Right forelimb (tissue), 1 donor: ENCODE measurements at regions not wholly inside any gene's neighbourhood (a gene's known extent, or its start where the extent isn't known, plus 50 kb on each side); places are given as distances from the start of the nearest gene placed in this dataset.
A peak's percentile ranks its signal among the peaks of the same experiment; 100 is the strongest.

Experiments
- DNase-seq: peaks from one replicate; pipeline ENCODE4 v3.0.0-alpha.2; 2018

DNA sequence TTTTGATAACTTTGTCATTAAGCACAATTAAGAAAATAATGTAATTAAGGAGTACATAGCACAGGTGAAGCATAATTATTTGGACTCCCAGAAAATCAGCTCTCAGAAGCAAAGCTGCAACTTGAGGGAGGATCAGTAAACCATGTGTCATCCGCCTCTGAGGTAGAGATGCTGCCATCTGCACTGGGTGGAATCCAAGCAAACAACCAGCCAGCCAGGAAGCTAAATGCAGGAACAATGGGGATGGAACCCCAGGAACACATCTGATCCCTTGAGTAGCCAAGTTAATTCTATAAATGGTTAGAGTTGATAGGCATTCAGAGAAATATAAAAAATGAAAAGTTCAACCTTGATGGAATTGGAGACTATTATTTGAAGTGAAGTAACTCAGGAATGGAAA is 520.2 kb downstream of the RFC3 start:
- no peak for DNase-seq

DNA sequence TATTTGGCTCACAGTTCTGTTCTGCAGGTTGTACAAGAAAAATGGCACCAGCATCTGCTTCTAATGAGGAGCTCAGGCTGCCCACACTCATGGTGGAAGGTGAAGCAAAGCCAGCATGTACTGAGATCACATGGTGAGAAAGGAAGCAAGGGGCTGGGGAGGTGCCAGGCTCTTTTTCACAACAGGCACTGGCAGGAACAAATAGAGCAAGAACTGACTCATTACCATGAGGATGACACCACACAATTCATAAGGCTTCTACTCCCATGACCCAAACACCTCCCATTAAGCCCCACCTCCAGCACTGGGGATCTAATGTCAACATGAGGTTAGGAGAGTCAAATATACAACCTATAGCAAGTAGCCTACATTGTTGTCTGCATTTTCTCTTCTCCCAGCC is 522.6 kb downstream of the RFC3 start:
- no peak for DNase-seq

DNA sequence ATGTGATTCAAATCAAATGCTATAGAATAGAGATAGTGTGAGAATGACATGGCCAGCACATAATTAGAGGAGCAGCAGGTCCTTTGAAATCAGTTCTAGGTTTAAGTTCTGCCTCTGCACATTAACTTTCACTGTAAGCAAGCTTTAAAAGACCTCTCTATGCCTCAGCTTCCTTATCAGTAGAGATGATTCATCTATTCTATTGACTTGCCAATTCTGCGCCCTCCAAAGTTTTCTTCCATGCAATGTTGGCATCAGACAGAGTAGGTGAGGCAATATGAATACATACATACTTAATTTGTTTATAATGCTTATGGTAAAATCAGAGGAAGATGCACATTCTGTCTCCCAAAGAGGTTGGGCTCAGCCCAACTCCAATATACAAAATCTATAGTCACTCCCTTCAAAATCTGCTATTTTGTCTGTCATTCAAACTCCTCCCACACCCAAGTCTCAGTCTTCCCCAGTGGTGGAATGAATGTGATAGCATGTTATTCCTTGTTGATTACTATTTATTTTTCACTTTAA is 525.5 kb downstream of the RFC3 start:
- DNase-seq = no peak

DNA sequence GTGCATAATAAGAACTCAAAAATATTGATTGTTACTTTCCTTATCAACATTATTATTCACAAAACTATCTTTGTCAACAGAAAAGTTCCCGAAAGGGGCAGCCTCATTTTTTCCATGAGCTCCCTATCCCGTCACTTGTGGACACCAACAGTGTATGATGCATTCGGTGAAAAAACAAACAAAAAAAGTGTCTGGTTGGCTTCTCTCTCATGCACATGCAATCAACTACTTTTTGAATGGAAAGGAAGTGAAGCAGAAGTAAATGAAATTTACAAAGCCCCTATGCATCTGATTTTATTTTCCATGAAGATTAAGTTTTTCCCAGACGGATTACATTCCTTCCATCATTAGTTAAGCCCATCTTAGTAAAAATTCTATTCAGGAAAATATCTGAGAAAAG is 526.9 kb downstream of the RFC3 start:
- DNase-seq = no peak

DNA sequence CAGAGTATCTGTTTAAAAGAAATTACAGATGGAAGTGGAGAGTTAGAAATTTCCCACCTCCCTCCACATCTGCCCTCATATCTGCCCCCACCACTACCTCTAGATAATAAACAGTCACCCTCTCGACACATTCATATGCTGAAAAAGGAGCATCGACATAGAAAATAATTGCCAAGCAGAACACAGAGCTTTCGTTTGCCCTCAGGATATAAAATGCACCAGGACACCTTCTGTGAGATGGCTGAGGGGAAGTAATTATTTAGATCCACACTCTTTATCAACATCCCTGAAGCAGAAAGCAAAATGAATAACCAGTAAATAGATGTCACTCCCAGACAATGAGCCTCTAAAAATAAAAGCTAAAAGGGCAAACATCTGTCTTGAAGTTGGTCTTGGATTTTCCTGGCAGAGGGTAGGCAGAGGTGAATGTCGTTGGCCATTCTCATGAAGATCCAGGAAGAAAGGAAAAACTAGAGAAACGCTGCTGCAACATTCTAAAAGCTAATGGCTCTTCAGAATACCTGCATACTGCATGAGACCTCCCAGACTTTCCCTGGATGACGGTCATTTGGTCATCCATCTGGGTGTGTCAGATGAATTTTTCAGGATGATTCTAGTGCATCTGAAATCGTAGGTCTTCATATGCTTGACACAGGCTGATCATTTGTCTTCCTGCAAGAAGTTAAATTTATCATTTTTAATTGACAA is 527.5 kb downstream of the RFC3 start:
- no peak for DNase-seq

DNA sequence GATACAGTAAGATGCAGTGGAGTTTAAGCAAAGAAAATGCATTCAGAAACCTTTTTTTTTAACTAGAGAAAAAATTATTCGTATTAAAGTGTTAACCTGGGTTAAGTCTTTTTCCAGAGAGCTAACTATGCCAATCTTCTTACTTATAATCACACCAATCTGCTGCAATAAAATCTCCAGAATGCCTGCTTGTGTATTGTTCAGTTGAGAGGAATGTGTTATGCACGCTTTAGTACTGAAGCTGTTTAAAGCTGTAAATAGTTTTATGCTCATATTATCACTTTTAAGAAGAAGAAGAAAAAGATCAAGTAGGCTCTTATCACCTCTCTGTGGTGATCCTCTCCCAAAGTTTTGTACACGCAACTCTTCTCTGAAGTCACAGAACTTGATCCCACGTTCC is 528.7 kb downstream of the RFC3 start:
- no peak for DNase-seq

DNA sequence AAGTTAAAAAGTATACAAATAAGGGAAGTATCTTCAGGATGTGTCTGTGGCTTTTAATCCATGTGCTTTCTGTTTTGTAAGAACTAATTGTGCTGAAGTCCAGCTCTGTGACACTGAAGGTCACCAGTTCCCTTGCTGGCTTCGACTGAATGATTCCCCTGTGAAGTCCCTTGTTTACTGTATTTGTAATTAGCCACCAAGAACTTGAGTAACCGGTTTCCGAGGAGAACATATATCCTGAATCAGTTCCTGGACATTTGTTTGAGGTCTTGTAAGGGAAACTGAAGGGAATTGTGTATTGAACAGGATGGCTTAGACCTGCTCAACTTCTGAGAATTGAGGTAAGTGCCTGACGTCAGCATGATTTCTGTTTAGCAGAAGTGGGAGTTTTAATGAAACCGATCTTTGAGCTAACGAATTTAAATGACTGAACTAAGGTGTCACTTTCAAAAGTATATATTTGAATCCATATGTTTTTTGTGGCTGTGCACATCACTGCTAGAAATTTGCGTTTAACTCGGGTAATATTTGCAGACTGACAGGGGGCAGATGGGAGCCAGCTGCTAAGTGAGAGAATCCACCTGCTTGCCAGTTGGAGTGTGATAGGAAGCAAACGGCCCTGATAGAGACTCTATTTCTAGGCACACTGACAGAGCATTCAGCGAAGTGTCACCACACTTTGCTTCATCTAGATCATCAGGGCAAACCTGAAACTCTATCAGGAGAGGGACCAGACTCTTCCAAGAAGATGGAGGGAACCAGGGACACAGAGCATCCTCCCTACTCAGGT is 530.0 kb downstream of the RFC3 start:
- DNase-seq = no peak

DNA sequence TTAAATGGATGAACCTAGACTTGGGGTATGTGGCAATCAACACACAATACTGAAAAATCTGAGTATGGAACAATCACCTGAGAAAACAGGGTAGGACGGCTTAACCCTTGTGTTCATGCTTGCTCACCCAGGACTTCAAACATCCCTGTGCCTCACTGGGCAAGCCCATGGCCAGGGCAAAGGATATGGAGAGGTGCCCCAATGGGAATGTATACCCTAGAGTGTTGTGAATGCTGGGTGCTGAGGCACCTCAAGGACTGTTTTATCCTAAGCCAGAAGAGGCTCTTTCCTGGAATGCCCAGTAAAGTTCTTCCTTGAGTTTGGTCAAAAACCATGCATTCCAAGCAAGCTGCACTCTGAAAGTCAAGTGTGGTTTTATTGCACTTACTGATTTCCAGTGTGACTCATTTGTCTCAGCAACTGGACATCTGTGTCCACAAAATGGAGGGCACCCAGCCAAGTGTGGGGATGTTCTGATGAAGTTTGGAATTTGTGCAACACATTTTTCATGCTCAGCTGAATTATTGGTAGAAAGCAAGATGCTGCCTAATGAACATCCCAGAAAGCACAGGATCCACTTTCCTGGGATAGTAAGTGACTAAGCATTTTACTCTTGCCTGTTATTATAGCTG is 531.3 kb downstream of the RFC3 start:
- peak; percentile 77 for DNase-seq

DNA sequence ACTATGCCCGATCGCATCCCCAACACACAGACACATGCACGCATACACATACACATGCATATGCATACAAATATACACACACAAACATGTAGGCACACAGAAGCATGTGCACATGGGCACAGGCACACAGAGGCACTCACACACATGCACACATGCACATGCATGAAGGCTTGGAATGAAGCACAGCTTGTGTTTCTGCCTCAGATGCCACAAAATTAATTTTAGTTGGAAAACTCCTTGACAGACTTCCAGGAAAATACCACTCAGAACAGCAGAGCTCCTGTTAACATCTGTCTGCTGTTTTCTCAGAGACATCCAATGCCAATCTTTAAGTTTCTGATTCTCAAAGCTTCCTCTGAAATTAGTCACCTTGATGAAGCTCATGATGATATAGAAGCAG is 532.7 kb downstream of the RFC3 start:
- DNase-seq = no peak

DNA sequence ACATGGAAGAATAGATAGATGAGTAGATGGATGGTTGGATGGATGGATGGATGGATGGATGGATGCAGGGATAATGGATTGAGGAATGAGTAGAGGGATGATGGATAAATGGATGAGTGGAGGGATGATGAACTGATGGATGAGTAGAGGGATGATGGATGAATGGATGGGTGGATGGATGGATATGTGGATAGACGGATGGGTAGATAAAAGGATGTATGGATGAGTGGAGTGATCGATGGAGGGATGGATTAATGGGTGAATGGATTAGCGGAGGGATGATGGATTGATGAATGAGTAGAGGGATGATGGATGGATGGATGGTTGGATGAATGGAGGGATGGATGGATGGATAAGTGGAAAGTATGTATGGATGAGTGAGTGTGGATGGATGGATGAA is 533.2 kb downstream of the RFC3 start:
- DNase-seq = no peak

DNA sequence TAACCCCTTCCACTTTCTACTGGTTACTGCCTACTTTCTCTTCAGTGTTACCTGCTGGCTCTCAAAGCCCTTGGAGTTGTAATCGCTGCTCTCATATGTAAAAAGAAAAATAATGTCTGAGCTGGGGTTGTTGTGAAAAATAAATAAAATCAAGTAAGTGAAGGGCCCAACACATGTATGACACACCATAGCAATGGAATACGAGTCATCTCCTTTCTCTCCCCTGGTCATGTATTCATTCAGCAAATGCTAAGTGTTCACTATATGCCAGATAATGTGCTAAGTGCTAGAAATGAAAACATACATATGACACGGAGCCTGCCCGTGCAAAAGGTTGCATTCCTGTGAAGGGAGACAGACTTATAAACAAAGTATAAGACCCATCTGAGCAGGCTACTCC is 535.0 kb downstream of the RFC3 start:
- no peak for DNase-seq

DNA sequence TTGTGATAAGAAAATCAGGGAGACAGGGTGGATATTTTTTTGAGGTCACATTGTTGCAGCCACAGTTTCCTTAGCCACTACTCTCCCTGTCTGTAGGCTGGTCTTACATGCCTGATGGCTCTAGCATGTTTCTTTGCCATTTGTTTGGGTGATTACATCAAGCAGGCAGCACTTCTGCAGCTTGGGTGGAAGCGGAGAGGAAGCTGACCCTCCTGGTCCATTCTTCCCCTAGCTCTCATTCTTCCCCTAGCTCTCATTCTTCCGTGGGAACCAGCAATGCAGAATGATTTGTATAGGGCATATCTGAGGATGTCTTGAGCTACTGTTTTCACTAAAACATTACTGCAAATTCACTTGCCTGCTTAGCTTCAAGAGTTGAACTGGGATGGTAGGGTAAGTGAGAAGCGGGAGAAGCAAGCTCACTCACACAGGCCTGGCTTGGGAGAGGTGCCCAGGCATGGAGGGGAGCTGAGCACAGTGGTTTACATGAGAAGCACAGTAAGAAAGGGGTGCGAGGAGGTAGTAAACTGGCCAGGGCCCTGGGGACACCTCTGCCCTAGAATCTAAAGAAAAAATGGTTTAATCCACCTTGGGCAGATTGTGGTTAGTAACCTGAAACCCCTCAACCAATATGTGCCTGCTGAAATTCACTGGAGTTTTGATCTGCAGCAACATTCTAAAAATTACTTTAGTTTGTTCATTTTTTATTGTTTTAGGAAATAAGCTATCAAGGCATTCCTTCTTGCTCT is 538.9 kb downstream of the RFC3 start:
- no peak for DNase-seq

DNA sequence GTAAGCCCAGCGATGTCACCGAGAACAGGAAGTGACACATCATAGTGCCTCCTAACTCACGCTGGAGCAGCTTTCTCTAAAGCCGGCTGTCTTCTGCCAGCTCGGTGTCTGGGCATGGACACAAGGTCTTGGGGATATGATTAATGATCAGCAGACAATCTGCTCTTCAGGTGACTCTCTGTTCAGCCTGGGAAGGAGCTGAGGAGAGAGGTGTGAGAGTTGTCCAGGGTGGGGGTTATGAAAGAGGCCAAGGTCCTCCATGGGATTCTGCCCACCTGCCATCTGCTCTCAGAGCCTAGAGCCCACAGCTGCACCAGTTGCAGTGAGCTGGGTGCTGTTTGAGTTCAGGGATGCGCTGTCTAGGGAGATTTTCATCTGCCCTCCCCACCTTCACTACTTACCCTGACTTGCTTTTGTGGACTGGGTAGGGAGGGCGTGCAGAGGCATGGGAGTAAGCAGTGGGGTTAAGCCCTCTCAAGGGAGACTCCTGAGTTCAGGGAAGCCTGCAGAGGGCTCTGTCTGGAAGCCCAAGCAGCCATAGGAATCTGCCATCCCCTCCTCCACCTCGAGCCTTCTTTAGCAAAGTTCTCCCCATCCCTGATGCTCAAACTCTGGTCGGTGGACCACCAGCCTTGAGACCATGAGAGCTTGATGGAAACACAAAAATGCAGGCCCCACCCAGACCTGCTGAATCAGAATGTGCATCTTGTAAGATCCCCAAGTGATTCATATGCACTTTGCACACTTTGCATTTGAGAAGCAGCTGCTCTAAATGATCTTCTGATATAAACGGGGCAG is 539.7 kb downstream of the RFC3 start:
- no peak for DNase-seq

DNA sequence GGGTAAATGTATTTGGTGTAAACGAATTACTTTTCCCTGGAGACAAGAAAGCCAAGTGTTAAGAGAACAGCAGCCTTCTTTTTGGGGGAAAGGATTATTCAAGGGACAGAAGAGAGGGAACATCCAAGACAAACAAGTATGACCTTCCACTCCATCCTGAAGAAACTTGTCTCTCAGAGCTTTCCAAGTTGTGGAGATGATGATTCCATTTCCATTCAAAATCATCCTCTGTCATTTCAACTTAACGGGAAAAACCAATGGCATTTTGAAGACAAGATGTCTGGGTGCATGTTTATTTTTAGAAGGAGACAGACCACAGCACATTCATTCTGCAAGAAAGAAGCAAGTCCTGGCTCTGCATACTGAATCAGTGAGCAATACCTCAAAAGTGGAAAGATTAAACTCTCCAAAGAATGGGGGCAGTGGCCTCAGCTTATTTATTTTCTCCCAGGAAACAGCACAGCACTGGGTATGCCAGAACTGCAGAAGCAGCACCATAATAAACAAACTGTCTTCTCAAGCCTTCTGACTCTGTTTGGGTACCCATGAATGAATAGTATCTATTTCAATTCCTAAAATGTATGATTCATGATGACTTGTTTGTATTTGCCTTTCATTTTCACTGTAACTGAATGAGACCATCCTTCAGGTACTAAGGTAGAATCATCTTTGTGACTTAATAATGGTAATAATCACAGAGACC is 541.0 kb downstream of the RFC3 start:
- DNase-seq = no peak

DNA sequence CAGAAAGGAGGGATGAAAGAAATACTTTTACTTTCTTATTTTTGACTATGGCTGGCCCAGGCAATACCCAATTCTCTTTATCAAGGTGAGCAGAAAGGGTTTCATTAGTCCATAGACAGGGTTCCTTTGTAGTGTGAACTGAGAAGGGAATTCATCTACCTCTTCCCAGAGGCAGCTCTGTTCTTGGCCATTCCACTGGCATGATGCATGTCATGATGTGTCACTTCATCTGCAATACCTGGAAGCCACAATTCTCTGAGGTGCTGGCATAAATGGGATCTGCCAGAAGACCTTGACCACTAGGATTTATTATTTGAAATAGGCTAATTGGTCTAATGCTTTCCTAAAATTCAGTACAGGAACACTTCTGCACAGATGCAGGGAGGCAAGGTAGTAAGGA is 542.8 kb downstream of the RFC3 start:
- no peak for DNase-seq

DNA sequence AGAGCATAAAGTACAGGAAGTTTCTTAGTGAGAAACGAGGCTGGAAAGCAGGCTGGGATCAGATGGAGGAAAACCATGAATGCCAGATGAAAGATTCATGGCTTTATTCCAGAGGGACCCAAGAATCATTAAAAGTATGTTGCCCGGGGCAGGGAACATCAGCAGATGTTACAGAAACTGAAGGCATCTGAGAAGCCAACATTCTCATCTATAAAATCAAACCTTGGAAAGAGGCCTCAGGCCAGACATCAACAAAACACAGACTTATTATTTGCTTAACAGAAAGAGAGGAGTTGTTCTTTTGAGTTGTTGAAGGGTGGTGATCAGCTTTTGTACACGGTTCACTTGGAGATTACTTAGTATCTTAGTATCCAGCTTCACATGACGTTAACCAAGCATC is 543.6 kb downstream of the RFC3 start:
- DNase-seq = no peak

DNA sequence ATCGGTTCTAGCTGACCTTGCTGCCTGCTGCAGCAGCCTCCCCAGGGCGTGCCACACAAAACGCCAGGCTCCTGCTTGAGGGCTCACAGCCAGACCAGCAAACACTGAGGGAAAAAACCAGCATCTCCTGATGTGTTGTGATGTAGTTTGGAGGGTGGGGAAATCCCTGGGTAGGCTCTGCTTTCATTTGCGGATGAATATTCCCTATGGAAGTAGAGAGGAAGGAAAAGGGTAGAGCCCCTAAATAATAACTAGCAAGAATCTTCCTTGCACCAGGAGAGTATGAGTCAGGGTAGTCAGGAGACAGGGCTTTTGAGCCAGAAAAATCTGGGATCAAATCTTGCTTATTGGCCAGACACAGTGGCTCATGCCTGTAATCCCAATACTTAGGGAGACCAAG is 545.3 kb downstream of the RFC3 start:
- no peak for DNase-seq

DNA sequence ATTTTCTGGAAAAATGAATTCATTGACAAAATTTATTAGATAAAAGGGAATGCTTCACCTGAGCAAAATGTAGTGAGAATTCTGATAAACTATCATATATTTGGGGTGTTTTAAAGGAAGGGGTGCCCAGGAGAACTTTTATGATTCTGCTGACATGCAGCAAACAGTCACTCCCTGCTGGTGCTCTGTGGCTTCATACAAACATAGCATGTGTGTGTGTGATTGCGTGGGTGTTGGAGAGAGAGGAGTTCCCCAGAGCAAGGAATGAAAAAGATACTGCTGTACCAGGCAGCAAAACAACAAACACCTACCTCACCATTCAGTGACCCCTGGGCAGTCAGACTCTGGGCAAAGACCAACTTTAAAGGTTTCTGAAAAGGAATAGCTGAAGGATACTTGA is 546.7 kb downstream of the RFC3 start:
- no peak for DNase-seq

DNA sequence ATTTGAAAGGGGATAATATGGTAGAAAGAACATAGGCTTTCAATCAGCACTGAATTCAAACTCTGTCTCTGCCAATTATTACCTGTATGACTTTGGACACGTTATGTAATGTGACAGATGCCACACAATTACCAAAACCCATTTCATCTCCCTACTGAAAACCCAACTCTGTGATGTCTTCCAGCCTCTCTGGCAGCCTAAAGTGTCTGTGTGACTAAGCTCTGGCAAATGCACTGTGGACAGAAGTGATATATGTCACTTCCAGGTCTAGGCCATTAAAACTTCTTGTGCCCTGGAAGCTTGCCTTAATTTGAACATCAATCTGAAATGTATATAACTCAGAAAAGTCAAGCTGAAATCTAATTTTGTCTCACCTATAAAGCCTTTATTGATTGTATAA is 552.0 kb downstream of the RFC3 start:
- no peak for DNase-seq

DNA sequence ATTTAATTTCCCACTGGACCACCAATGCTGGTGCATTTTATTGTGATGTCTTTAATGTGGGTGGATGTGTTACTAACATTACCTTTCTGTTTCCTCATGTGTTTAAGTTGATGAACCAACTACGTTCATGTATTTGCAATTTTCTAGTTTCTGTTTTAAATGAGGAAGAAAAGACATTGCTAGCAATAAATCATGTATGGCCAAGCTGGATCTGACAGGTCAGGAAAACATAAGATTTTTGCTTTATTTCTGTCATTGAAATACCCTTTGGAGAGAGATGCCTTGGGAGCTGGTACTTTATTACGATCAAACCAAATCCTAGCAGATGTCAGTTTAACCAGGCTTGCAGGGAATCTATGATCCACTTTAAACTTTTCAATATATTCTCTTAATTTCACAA is 553.2 kb downstream of the RFC3 start:
- no peak for DNase-seq

DNA sequence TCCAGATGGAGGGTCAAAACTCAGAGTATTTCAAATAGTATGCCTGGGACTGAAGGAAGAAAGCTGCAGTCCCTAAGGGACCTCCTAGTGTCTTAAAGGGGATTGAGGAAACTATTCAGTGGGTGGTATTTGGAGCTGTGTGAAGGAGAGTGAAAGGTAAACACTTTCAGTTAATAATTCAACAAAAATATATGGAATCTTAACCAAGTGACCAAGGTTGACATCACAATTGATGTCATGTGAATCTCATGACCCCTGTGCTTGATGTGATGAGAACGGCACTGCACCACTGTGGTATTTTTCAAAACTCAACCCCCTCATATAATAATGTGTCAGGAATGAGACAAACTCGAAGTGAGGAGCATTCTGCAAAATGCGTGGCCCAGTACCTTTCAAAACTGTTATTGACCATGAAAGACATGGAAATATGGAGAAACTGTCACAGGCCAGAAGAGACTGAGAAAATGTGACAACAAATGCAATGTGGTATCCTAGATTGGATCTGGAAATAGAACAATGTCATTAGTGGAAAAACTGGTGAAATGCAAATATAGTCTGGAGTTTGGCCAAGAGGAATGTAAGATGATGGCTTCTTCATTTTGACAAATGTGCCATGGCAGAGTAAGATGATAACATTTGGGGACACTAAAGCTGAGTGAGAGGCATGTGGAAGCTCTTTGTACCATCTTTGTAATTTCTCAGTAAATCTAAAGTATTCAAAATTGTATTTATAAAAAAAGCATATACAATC is 553.9 kb downstream of the RFC3 start:
- DNase-seq = no peak
